ENCODE measurements at regions not wholly inside any gene's neighbourhood (a gene's known extent, or its start where the extent isn't known, plus 50 kb on each side); places are given as distances from the start of the nearest gene placed in this dataset.
A peak's percentile ranks its signal among the peaks of the same experiment; 100 is the strongest.

DNA sequence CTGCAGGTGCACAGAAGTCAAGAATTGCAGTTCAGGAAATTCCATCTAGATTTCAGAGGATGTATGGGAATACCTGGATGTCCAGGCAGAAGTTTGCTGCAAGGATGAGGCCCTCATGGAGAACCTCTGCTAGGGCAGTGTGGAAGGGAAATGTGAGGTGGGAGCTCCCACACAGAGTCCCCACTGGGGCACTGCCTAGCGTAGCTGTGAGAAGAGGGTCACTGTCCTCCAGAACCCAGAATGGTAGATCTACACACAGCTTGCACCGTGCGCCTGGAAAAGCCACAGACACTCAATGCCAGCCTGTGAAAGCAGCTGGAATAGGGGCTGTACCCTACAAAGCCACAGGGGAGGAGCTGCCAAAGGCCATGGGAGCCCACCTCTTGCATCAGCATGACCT, 681.4 kb downstream of the EPHA7 start:
- 91 to 96% methylated on average over 3 of the region's 3 CpGs for WGBS, 2 donors
- Histone ChIP-seq H3K9ac (ENCODE audit: insufficient read depth in 1 of 2, low read length in 2 of 2) (no peak overlapping the region), H3K27me3 (ENCODE audit: control insufficient read depth in 3 of 3, insufficient read depth in 3 of 3, low read length in 2 of 3) (no peaks in the 10 kb centered on the region), H3K9me3 (ENCODE audit: control insufficient read depth in 4 of 4, insufficient read depth in 3 of 4, low read length in 3 of 4) (peaks cover 0 to 5% (median 1%) of the 10 kb centered on the region in 4 donors), H3K27ac (ENCODE audit: low read depth in 1 of 2, low read length in 1 of 2) (no peak overlapping the region), H3K4me1 (ENCODE audit: control insufficient read depth in 5 of 5, insufficient read depth in 5 of 5, low read length in 5 of 5) (no peaks in the 10 kb centered on the region), H3K4me3 (no peak overlapping the region), H3K36me3 (ENCODE audit: control insufficient read depth in 4 of 4, insufficient read depth in 4 of 4, low read length in 4 of 4) (no peaks in the 10 kb centered on the region)
- ATAC-seq (ENCODE audit: insufficient read depth, low FRiP score) (no peak), DNase-seq (no peak)
- TF ChIP-seq CTCF (IDR thresholded peaks at IDR 0.05; ENCODE audit: control extremely low read depth, extremely low read depth): no peak

- WGBS, 2 donors: 82 to 94% methylated on average over 40 to 45 of the region's 45 CpGs
- ATAC-seq (ENCODE audit: insufficient read depth, low FRiP score): peak; percentile 41
- no peak overlapping the region for H3K4me3 ChIP-seq
- no peak for DNase-seq
- no peaks in the 10 kb centered on the region for H3K36me3 ChIP-seq (ENCODE audit: control insufficient read depth in 4 of 4, insufficient read depth in 4 of 4, low read length in 4 of 4)
- no peak overlapping the region for H3K9ac ChIP-seq (ENCODE audit: insufficient read depth in 1 of 2, low read length in 2 of 2)
- no peak for TF ChIP-seq CTCF (IDR thresholded peaks at IDR 0.05; ENCODE audit: control extremely low read depth, extremely low read depth)
- peaks cover 0 to 9% (median 0%) of the 10 kb centered on the region in 4 donors for H3K9me3 ChIP-seq (ENCODE audit: control insufficient read depth in 4 of 4, insufficient read depth in 3 of 4, low read length in 3 of 4)
- H3K4me1 ChIP-seq (ENCODE audit: control insufficient read depth in 5 of 5, insufficient read depth in 5 of 5, low read length in 5 of 5): peaks cover 0 to 3% (median 0%) of the 10 kb centered on the region in 5 donors
- no peaks in the 10 kb centered on the region for H3K27me3 ChIP-seq (ENCODE audit: control insufficient read depth in 3 of 3, insufficient read depth in 3 of 3, low read length in 2 of 3)
- H3K27ac ChIP-seq (ENCODE audit: low read depth in 1 of 2, low read length in 1 of 2): no peak overlapping the region
These were observed 695.9 kb downstream of the EPHA7 start for GRCh38 chr6:92723390-92723931.

- Histone ChIP-seq H3K9ac (ENCODE audit: insufficient read depth in 1 of 2, low read length in 2 of 2) (no peak overlapping the region), H3K4me3 (no peak overlapping the region), H3K36me3 (ENCODE audit: control insufficient read depth in 4 of 4, insufficient read depth in 4 of 4, low read length in 4 of 4) (no peaks in the 10 kb centered on the region), H3K4me1 (ENCODE audit: control insufficient read depth in 5 of 5, insufficient read depth in 5 of 5, low read length in 5 of 5) (no peaks in the 10 kb centered on the region), H3K27ac (ENCODE audit: low read depth in 1 of 2, low read length in 1 of 2) (no peak overlapping the region), H3K27me3 (ENCODE audit: control insufficient read depth in 3 of 3, insufficient read depth in 3 of 3, low read length in 2 of 3) (no peaks in the 10 kb centered on the region), H3K9me3 (ENCODE audit: control insufficient read depth in 4 of 4, insufficient read depth in 3 of 4, low read length in 3 of 4) (peaks cover 0 to 9% (median 0%) of the 10 kb centered on the region in 4 donors)
- WGBS, 2 donors: 63 to 66% methylated on average over 3 of the region's 3 CpGs
- DNase-seq (no peak), ATAC-seq (ENCODE audit: insufficient read depth, low FRiP score) (no peak)
- TF ChIP-seq CTCF (IDR thresholded peaks at IDR 0.05; ENCODE audit: control extremely low read depth, extremely low read depth): no peak
These were observed 699.6 kb downstream of the EPHA7 start for GRCh38 chr6:92719773-92720172.

DNA sequence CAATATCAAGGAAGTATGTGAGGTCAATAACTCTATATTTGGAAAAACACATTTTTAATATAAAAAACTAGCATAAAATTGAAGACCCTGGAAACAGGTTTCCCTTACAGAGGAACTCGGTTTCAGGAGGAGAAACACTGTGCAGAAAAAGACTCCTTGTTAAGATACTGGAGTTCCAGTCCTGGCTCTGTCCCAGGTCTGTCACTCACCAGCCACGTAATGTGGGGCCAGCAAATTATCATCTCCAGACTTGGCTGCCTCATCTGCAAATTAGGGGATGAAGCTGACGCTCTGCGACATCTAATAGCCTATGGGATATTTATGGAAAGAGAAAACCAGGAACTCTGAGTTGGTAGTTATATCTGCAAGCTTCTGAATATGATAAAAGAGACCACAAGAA, 702.7 kb downstream of the EPHA7 start:
- Histone ChIP-seq H3K9me3 (ENCODE audit: control insufficient read depth in 4 of 4, insufficient read depth in 3 of 4, low read length in 3 of 4) (no peaks in the 10 kb centered on the region), H3K27ac (ENCODE audit: low read depth in 1 of 2, low read length in 1 of 2) (no peak overlapping the region), H3K4me1 (ENCODE audit: control insufficient read depth in 5 of 5, insufficient read depth in 5 of 5, low read length in 5 of 5) (no peaks in the 10 kb centered on the region), H3K27me3 (ENCODE audit: control insufficient read depth in 3 of 3, insufficient read depth in 3 of 3, low read length in 2 of 3) (no peaks in the 10 kb centered on the region), H3K4me3 (no peak overlapping the region), H3K36me3 (ENCODE audit: control insufficient read depth in 4 of 4, insufficient read depth in 4 of 4, low read length in 4 of 4) (no peaks in the 10 kb centered on the region), H3K9ac (ENCODE audit: insufficient read depth in 1 of 2, low read length in 2 of 2) (no peak overlapping the region)
- TF ChIP-seq CTCF (IDR thresholded peaks at IDR 0.05; ENCODE audit: control extremely low read depth, extremely low read depth): no peak
- ATAC-seq (ENCODE audit: insufficient read depth, low FRiP score) (no peak), DNase-seq (peak in 1 of 3 donors; percentile 21)
- 72 to 88% methylated on average over 4 of the region's 4 CpGs for WGBS, 2 donors

Data from lung (tissue), 11 donors.